Mucosa of descending colon (tissue), 3 donors: ENCODE measurements at regions not wholly inside any gene's neighbourhood (a gene's known extent, or its start where the extent isn't known, plus 50 kb on each side); places are given as distances from the start of the nearest gene placed in this dataset.

Experiments
- ATAC-seq: fragments of 200-7000 bp; cut with Tn5 transposase; one replicate; pipeline ENCODE4 v1.9.1; 2020; ENCODE audit warnings: mild to moderate bottlenecking, moderate library complexity
- DNase-seq, 3 donors: peaks; one replicate each; pipeline ENCODE4 v3.0.0-alpha.2; 2020
- H3K36me3 ChIP-seq: fragments of 200-600 bp; one replicate; pipeline ENCODE4 v1.8.0; 2021; ENCODE audit warnings: low read depth, mild to moderate bottlenecking
- H3K4me1 ChIP-seq: fragments of 200-600 bp; one replicate; pipeline ENCODE4 v1.8.0; 2021; ENCODE audit warnings: low read depth, mild to moderate bottlenecking
- H3K4me3 ChIP-seq: fragments of 200-600 bp; one replicate; pipeline ENCODE4 v1.8.0; 2021; ENCODE audit warnings: mild to moderate bottlenecking
- H3K9me3 ChIP-seq: fragments of 200-600 bp; one replicate; pipeline ENCODE4 v1.8.0; 2021; ENCODE audit warnings: mild to moderate bottlenecking
- intact Hi-C, 2 donors: fragments of 100-400 bp; cut with DNase I in 1 of 2; cut with micrococcal nuclease in 1 of 2; formaldehyde crosslinking; loops; one replicate each; pipeline versions ENCODE4 v1.11.0 to v1.11.1; 2022; cut with DNase I, micrococcal nuclease
- TF ChIP-seq, protein P1 (sequence below): fragments of 200-600 bp; IDR thresholded peaks from one replicate; pipeline ENCODE4 v1.8.0; 2022; ENCODE audit warnings: antibody characterized with exemption, mild to moderate bottlenecking
- donor health status: DM: no; HTN: no; CAD: no; lungs with moderate emphysema.
- donor health status: DM: no; HTN: no; CAD: no.
- donor health status: DM: no; HTN: yes; CAD: no.

DNA sequence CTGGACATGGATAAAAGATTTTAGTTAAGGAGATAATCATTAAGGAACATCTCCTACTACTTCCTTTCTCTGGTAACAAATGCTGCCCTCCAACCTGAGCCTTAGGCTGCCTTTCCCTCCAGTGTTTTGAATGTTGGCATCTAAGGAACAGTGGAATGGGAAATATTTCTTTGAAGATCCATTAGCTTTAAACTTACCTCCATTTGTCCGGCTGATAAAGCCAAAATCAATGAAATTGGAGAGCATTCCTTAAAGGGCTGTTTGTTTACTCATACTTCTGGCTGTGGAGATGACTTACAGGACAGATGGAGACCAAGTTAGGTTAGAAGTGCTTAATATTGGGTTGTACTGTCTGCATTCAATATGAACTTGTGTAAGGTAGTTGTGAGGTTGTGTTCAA is 439.1 kb downstream of the PLA2G4A start:
- Histone ChIP-seq H3K9me3 (no peaks in the 10 kb centered on the region), H3K4me1 (no peaks in the 10 kb centered on the region), H3K4me3 (no peak overlapping the region), H3K36me3 (no peaks in the 10 kb centered on the region)
- ATAC-seq (no peak), DNase-seq (no peak)
- TF ChIP-seq, protein P1, sequence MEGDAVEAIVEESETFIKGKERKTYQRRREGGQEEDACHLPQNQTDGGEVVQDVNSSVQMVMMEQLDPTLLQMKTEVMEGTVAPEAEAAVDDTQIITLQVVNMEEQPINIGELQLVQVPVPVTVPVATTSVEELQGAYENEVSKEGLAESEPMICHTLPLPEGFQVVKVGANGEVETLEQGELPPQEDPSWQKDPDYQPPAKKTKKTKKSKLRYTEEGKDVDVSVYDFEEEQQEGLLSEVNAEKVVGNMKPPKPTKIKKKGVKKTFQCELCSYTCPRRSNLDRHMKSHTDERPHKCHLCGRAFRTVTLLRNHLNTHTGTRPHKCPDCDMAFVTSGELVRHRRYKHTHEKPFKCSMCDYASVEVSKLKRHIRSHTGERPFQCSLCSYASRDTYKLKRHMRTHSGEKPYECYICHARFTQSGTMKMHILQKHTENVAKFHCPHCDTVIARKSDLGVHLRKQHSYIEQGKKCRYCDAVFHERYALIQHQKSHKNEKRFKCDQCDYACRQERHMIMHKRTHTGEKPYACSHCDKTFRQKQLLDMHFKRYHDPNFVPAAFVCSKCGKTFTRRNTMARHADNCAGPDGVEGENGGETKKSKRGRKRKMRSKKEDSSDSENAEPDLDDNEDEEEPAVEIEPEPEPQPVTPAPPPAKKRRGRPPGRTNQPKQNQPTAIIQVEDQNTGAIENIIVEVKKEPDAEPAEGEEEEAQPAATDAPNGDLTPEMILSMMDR, result no peak
- intact Hi-C loops, result no loop called here

DNA sequence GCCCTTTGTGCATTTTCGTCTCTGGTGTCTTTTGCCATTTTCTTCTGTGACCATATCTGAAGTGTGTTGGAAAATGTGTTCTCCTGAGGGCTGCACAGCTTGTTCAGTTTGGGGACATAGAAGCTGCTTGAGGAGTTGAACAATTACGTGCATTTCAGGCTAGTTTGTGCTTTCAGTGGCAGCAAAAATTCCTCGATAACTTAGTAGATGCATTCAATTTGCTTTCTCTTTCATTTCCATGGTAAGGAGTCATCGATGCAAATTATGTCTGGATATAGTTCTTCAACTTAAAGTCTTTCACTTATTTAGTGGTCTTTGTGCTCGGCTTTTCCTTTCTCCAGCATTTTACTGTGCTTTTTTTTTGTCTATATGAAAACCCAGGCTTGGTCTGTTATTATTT is 441.5 kb downstream of the PLA2G4A start:
- no peaks in the 10 kb centered on the region for H3K4me1 ChIP-seq
- TF ChIP-seq, protein P1, result no peak
- no peaks in the 10 kb centered on the region for H3K9me3 ChIP-seq
- intact Hi-C loops, result no loop called here
- no peak overlapping the region for H3K4me3 ChIP-seq
- ATAC-seq, result no peak
- H3K36me3 ChIP-seq, result no peaks in the 10 kb centered on the region
- DNase-seq, result no peak

DNA sequence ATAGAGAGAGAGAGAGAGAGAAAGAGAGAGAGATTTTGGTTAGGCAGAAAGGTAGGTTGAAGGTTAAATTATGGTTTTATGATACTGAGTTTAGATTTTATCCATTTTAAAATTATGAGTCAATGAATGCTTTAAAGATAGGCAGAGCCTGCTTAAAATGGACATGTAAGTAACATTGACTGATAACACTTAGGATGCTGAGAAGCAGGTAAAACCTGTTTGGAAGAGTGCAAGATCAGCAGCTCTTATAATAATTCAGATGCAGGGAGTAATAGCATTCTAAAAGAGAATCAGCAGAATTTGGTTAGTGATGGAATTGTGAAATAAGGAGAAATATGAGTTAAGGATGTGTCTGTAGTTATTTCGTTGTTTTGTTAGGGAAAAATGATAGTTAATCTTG is 446.6 kb downstream of the PLA2G4A start:
- H3K4me1 ChIP-seq, result no peaks in the 10 kb centered on the region
- intact Hi-C loops, result no loop called here
- TF ChIP-seq, protein P1, result no peak
- DNase-seq, result no peak
- H3K4me3 ChIP-seq, result no peak overlapping the region
- H3K9me3 ChIP-seq, result no peaks in the 10 kb centered on the region
- no peaks in the 10 kb centered on the region for H3K36me3 ChIP-seq
- ATAC-seq, result no peak

DNA sequence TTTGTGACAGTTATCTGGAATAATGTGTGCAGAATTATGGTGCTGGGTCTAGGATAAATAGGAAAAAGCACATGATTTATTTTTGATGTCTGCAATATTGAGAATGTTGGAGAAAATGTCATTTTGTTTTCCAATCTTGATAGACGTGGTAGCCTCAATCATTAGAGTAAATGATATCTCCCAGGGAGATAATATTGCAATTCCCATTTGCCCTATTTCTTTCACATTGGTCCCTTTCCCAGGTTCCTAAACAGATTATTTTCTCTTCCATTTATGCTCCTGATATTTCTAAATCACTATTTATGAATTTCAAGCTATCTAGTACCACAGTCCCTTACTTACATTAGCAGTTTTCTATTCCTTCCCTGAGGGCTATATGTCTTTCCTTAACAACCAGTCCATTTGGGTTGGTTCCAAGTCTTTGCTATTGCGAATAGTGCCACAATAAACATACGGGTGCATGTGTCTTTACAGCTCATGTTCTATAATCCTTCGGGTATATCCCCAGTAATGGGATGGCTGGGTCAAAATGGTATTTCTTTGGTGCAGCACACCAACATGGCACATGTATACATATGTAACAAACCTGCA is 447.3 kb downstream of the PLA2G4A start:
- no peak for ATAC-seq
- Histone ChIP-seq H3K4me3 (no peak overlapping the region), H3K4me1 (no peaks in the 10 kb centered on the region), H3K9me3 (no peaks in the 10 kb centered on the region), H3K36me3 (no peaks in the 10 kb centered on the region)
- TF ChIP-seq, protein P1, result no peak
- DNase-seq, result no peak
- intact Hi-C loops, result no loop called here

DNA sequence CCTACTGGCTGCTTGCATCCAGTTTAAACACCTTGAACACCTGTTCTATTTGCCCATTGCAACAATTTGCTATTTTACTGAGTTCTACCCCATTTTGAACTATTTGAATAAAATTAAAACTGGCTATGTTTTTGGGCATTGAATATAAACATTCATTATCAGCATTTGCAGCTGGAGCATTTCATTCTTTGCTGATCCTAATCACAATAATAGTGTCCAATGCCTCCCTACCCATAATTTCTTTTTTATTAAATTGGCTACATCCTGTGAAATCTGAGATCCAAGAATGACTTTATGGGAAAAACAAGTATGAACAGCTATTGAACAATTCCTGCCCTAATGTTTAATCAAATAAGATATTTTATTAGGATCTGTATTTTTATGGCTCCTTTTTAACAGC is 447.9 kb downstream of the PLA2G4A start:
- DNase-seq, result no peak
- no peaks in the 10 kb centered on the region for H3K4me1 ChIP-seq
- no peak for ATAC-seq
- H3K9me3 ChIP-seq, result no peaks in the 10 kb centered on the region
- TF ChIP-seq, protein P1, result no peak
- no peaks in the 10 kb centered on the region for H3K36me3 ChIP-seq
- no peak overlapping the region for H3K4me3 ChIP-seq
- intact Hi-C loops, result no loop called here

DNA sequence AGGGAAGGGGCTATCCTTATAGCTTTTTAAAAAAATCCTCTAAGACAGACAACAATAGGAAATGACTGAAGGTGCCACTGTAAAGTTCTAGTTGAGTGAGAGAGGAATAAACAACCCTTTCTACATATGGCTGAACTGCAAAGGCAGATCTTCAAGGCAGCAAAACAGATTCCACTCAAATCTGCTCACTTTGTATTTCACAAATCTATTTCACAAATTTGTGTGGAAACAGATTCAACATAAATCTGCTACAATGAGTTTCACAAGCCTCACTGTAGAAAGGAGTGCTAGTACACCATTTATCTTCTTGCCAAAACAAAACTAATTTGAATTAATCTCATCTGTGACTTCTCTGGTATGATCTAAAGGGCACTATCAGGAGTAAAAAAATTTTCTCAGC is 451.3 kb downstream of the PLA2G4A start:
- intact Hi-C loops, result no loop called here
- no peaks in the 10 kb centered on the region for H3K9me3 ChIP-seq
- H3K36me3 ChIP-seq, result no peaks in the 10 kb centered on the region
- H3K4me3 ChIP-seq, result no peak overlapping the region
- DNase-seq (no peak), ATAC-seq (no peak)
- TF ChIP-seq, protein P1, result no peak
- no peaks in the 10 kb centered on the region for H3K4me1 ChIP-seq
